Suprapubic skin (tissue), 3 donors: ENCODE measurements at regions not wholly inside any gene's neighbourhood (a gene's known extent, or its start where the extent isn't known, plus 50 kb on each side); places are given as distances from the start of the nearest gene placed in this dataset.

ENCODE experiments used
- CTCF ChIP-seq, 2 donors: fragments of 200-600 bp in 1 of 2; fragments of 450-650 bp in 1 of 2; sonication (generic) in 1 of 2; IDR thresholded peaks; one replicate each; pipeline ENCODE4 v1.5.1; 2016 to 2019; ENCODE audit warnings: antibody characterized with exemption in 2 of 2, mild to moderate bottlenecking in 1 of 2, moderate library complexity in 1 of 2
- POLR2AphosphoS5 ChIP-seq, 3 donors: sonication (generic); formaldehyde crosslinking; IDR thresholded peaks; one replicate each; pipeline ENCODE4 v1.6.1; 2017; ENCODE audit warnings: antibody characterized with exemption in 3 of 3

- TF ChIP-seq CTCF (IDR thresholded peaks at IDR 0.05) (no peak), POLR2AphosphoS5 (IDR thresholded peaks at IDR 0.05) (no peak)
Observed at GRCh38 chr5:67879620-67880510, 335.7 kb upstream of the PIK3R1 start.
